ENCODE measurements at regions not wholly inside any gene's neighbourhood (a gene's known extent, or its start where the extent isn't known, plus 50 kb on each side); places are given as distances from the start of the nearest gene placed in this dataset.

DNA sequence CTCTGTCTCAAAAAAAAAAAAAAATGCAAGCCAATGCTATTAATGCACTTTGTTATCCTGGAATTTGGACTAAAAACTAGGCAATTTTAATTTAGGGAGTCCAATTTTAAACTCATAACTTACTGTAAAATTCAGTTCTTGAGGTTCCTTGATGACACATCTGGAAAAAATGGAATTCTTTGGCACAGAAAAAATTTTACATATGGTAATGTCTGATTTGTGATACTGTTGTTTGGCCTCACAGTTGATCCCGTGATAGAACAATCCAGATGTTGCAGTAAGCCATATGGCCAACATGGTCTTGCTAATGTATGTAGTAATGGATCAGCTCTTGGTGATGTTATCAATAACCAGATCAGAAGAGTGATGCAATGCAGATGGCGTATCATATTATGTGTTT lies 1089.8 kb downstream of the FLRT2 start:
- peak; percentile 33; the same call in 1 of the 2 replicates for TF ChIP-seq CEBPB (IDR thresholded peaks at IDR 0.05; ENCODE audit: low read depth, low read length)
- no peak for TF ChIP-seq POLR2A (IDR thresholded peaks at IDR 0.05; ENCODE audit: low read depth, low read length)
- no peaks in the 10 kb centered on the region for H3K4me1 ChIP-seq (ENCODE audit: control insufficient read depth, insufficient read depth, low read length)
- intact Hi-C loops (cut with micrococcal nuclease) = no loop called here
- ATAC-seq (ENCODE audit: low read depth) = no peak
- H4K8ac ChIP-seq (ENCODE audit: low read depth in 2 of 2, low read length in 2 of 2) = no peak overlapping the region
- H4K91ac ChIP-seq (ENCODE audit: insufficient read depth, low read depth, low read length) = no peak overlapping the region
- ChIA-PET POLR2A (ENCODE audit: unreplicated experiment) (no interaction called here), CTCF (no interaction called here)
- no peaks in the 10 kb centered on the region for H3K27me3 ChIP-seq (ENCODE audit: control insufficient read depth, insufficient read depth, low read length)
- H3K4me2 ChIP-seq (ENCODE audit: low read depth, low read length) = no peak overlapping the region
- in situ Hi-C loops (cut with MboI; ENCODE audit: low sequenced_read_pairs) = no loop called here
- H2BK20ac ChIP-seq (ENCODE audit: low read depth, low read length) = no peak overlapping the region
- no peak overlapping the region for H2BK120ac ChIP-seq (ENCODE audit: low read depth, low read length)
- H4K20me1 ChIP-seq (ENCODE audit: insufficient read depth, low read length) = no peaks in the 10 kb centered on the region
- no peak overlapping the region for H2AK5ac ChIP-seq (ENCODE audit: low read depth, low read length)
- no peak overlapping the region for H2BK15ac ChIP-seq (ENCODE audit: low read depth, low read length)
- H3K4ac ChIP-seq (ENCODE audit: low read depth, low read length) = no peak overlapping the region
- no peaks in the 10 kb centered on the region for H3K36me3 ChIP-seq (ENCODE audit: control insufficient read depth, insufficient read depth, low read length)
- no peaks in the 10 kb centered on the region for H3K9me1 ChIP-seq (ENCODE audit: insufficient read depth, low read length)
- H2AK9ac ChIP-seq (replicated peaks; ENCODE audit: low read depth, low read length, poor library complexity) = no peak overlapping the region
- H3K27ac ChIP-seq (ENCODE audit: insufficient read depth, low read length) = no peak overlapping the region
- WGBS, 2 experiments (ENCODE audit: extremely low coverage in 2 of 2, insufficient read length in 1 of 2) = no CpG with 5 or more reads among the region's 2 CpGs
- H4K5ac ChIP-seq (ENCODE audit: low read depth, low read length) = no peak overlapping the region
- no peak overlapping the region for H3K4me3 ChIP-seq (ENCODE audit: insufficient read depth, low read depth, low read length)
- H2BK5ac ChIP-seq (ENCODE audit: low read depth, low read length, poor library complexity, severe bottlenecking) = no peak overlapping the region
- peak; percentile 47 for DNase-seq
- no peaks in the 10 kb centered on the region for H3K9me3 ChIP-seq (ENCODE audit: control insufficient read depth, insufficient read depth, low read length)
- H3K23ac ChIP-seq (ENCODE audit: low read depth, low read length) = no peak overlapping the region
- dilution Hi-C loops (cut with HindIII; ENCODE audit: low sequenced_read_pairs, unreplicated experiment) = no loop called here
- H3K79me1 ChIP-seq (ENCODE audit: low read depth in 1 of 2, low read length in 2 of 2) = no peaks in the 10 kb centered on the region
- H3K56ac ChIP-seq (ENCODE audit: extremely low read depth, insufficient read depth, low read length) = no peak overlapping the region
- H3K18ac ChIP-seq (ENCODE audit: low read depth, low read length) = no peak overlapping the region
- BruUV-seq (replicated peaks) = no TSS peak
- no peak overlapping the region for H3K9ac ChIP-seq (ENCODE audit: low read depth, low read length)
- H3K14ac ChIP-seq (replicated peaks; ENCODE audit: low read depth, low read length) = no peak overlapping the region
- H2AFZ ChIP-seq (replicated peaks; ENCODE audit: low read length, poor library complexity) = no peak overlapping the region

Data from IMR-90 (cell line).